Neural progenitor cell (in vitro differentiated cells): ENCODE measurements at regions not wholly inside any gene's neighbourhood (a gene's known extent, or its start where the extent isn't known, plus 50 kb on each side); places are given as distances from the start of the nearest gene placed in this dataset.
A peak's percentile ranks its signal among the peaks of the same experiment; 100 is the strongest.
"Not testable (repeated sequence)": the region's sequence is repeated elsewhere in the genome, so short reads cannot be mapped to it uniquely, and the experiment has no call there.

Experiments used
- DNase-seq: peaks from one replicate; pipeline ENCODE4 v3.0.0-alpha.2; 2016; ENCODE audit warnings: low spot score
- H2AFZ ChIP-seq: fragments of 200-600 bp; sonication (generic); replicated peaks from 2 replicates; pipeline ENCODE4 v1.6.1; 2016; ENCODE audit warnings: antibody characterized with exemption
- H3F3A ChIP-seq: fragments of 200-600 bp; sonication (generic); 2 replicates; pipeline ENCODE4 v1.6.1; 2016; ENCODE audit warnings: antibody characterized with exemption, low read depth
- H3K27ac ChIP-seq: fragments of 200-600 bp; sonication (generic); 2 replicates; pipeline ENCODE4 v1.5.1; 2016; ENCODE audit warnings: mild to moderate bottlenecking
- H3K27me3 ChIP-seq: fragments of 200-600 bp; sonication (generic); 2 replicates; pipeline ENCODE4 v1.6.1; 2016; ENCODE audit warnings: mild to moderate bottlenecking, moderate library complexity
- H3K36me3 ChIP-seq: fragments of 200-600 bp; sonication (generic); 2 replicates; pipeline ENCODE4 v1.5.1; 2016
- H3K4me1 ChIP-seq: fragments of 200-600 bp; sonication (generic); 2 replicates; pipeline ENCODE4 v1.6.1; 2016; ENCODE audit warnings: mixed run types
- H3K4me2 ChIP-seq: fragments of 200-600 bp; sonication (generic); 2 replicates; pipeline ENCODE4 v1.6.1; 2016
- H3K4me3 ChIP-seq: fragments of 200-600 bp; sonication (generic); 2 replicates; pipeline ENCODE4 v1.5.1; 2016
- H3K79me2 ChIP-seq: fragments of 200-600 bp; sonication (generic); 2 replicates; pipeline ENCODE4 v1.6.1; 2016; ENCODE audit warnings: low read depth
- H3K9ac ChIP-seq: fragments of 200-600 bp; sonication (generic); 2 replicates; pipeline ENCODE4 v1.6.1; 2016
- H3K9me3 ChIP-seq: fragments of 200-600 bp; sonication (generic); 2 replicates; pipeline ENCODE4 v1.5.1; 2016; ENCODE audit warnings: low read depth
- H4K20me1 ChIP-seq: fragments of 200-600 bp; sonication (generic); 2 replicates; pipeline ENCODE4 v1.6.1; 2016; ENCODE audit warnings: low read depth
- H3K27ac Mint-ChIP-seq: 3 replicates; pipeline ENCODE4 v1.8.0; 2021; ENCODE audit warnings: mixed read lengths
- H3K27me3 Mint-ChIP-seq: 2 replicates; pipeline ENCODE4 v1.8.0; 2022; ENCODE audit warnings: low read depth, mild to moderate bottlenecking, inconsistent platforms, moderate library complexity, mixed read lengths; ENCODE audit not compliant: insufficient read depth
- H3K36me3 Mint-ChIP-seq: 3 replicates; pipeline ENCODE4 v1.8.0; 2021; ENCODE audit warnings: mixed read lengths
- H3K4me1 Mint-ChIP-seq: 3 replicates; pipeline ENCODE4 v1.8.0; 2021; ENCODE audit warnings: mixed read lengths
- H3K4me3 Mint-ChIP-seq: 3 replicates; pipeline ENCODE4 v1.8.0; 2021; ENCODE audit warnings: mild to moderate bottlenecking, moderate library complexity, mixed read lengths
- H3K9me3 Mint-ChIP-seq: 3 replicates; pipeline ENCODE4 v1.8.0; 2020; ENCODE audit warnings: mixed read lengths

GRCh38 chr7:65141405-65141778 lies 134.9 kb upstream of the ERV3-1 start:
- H3K9ac ChIP-seq, H3K4me3 Mint-ChIP-seq, H3K4me1 ChIP-seq, H3K27me3 Mint-ChIP-seq, H3K36me3 ChIP-seq, H2AFZ ChIP-seq, H3K9me3 Mint-ChIP-seq, H3K27ac Mint-ChIP-seq, H3K79me2 ChIP-seq, H3F3A ChIP-seq, H3K4me1 Mint-ChIP-seq, H3K4me2 ChIP-seq, H3K27ac ChIP-seq, H4K20me1 ChIP-seq, H3K9me3 ChIP-seq, H3K4me3 ChIP-seq, H3K36me3 Mint-ChIP-seq: not testable (repeated sequence)
- DNase-seq, result peak; percentile 1
- H3K27me3 ChIP-seq, result peaks cover 11% of the 10 kb centered on the region

GRCh38 chr7:65140543-65141404 lies 134.3 kb upstream of the ERV3-1 start:
- peaks cover 11% of the 10 kb centered on the region for H3K27me3 ChIP-seq
- H4K20me1 ChIP-seq, H3K36me3 Mint-ChIP-seq, H3K79me2 ChIP-seq, H3F3A ChIP-seq, H3K4me3 ChIP-seq, H3K9me3 ChIP-seq, H3K27ac ChIP-seq, H3K4me3 Mint-ChIP-seq, H3K4me2 ChIP-seq, H3K9me3 Mint-ChIP-seq, H3K36me3 ChIP-seq, H3K27ac Mint-ChIP-seq, H2AFZ ChIP-seq, H3K9ac ChIP-seq, H3K27me3 Mint-ChIP-seq, H3K4me1 ChIP-seq, H3K4me1 Mint-ChIP-seq: not testable (repeated sequence)
- peak; percentile 11 for DNase-seq

GRCh38 chr7:65136850-65137249 lies 130.4 kb upstream of the ERV3-1 start:
- H3K27ac ChIP-seq, H3K4me3 Mint-ChIP-seq, H3K36me3 ChIP-seq, H3K27ac Mint-ChIP-seq, DNase-seq, H3K79me2 ChIP-seq, H4K20me1 ChIP-seq, H3K4me1 ChIP-seq, H3K36me3 Mint-ChIP-seq, H3K9ac ChIP-seq, H3K4me1 Mint-ChIP-seq, H2AFZ ChIP-seq, H3K4me3 ChIP-seq, H3K9me3 Mint-ChIP-seq, H3F3A ChIP-seq, H3K4me2 ChIP-seq, H3K27me3 Mint-ChIP-seq, H3K9me3 ChIP-seq: not testable (repeated sequence)
- H3K27me3 ChIP-seq, result peaks cover 11% of the 10 kb centered on the region

- not testable (repeated sequence) for H3K9me3 Mint-ChIP-seq, H3K4me3 ChIP-seq, DNase-seq, H3K36me3 ChIP-seq, H3K27me3 ChIP-seq, H3K4me3 Mint-ChIP-seq, H3K4me2 ChIP-seq, H3K79me2 ChIP-seq, H3K27ac Mint-ChIP-seq, H3K27me3 Mint-ChIP-seq, H4K20me1 ChIP-seq, H3F3A ChIP-seq, H3K36me3 Mint-ChIP-seq, H3K4me1 ChIP-seq, H3K4me1 Mint-ChIP-seq, H3K9me3 ChIP-seq, H3K9ac ChIP-seq, H2AFZ ChIP-seq, H3K27ac ChIP-seq
These were observed 126.6 kb upstream of the ERV3-1 start for GRCh38 chr7:65133087-65133486.

- not testable (repeated sequence) for H2AFZ ChIP-seq, H3K27me3 ChIP-seq, H3K27me3 Mint-ChIP-seq, H3K4me1 ChIP-seq, H3K27ac ChIP-seq, H3K9ac ChIP-seq, H3K4me1 Mint-ChIP-seq, H3K4me3 Mint-ChIP-seq, H3K36me3 Mint-ChIP-seq, H3K9me3 Mint-ChIP-seq, H3K4me2 ChIP-seq, H3K36me3 ChIP-seq, H3F3A ChIP-seq, H3K9me3 ChIP-seq, DNase-seq, H3K4me3 ChIP-seq, H3K79me2 ChIP-seq, H4K20me1 ChIP-seq, H3K27ac Mint-ChIP-seq
These were observed 125.8 kb upstream of the ERV3-1 start for GRCh38 chr7:65132256-65132655.

GRCh38 chr7:65127364-65127763 lies 120.9 kb upstream of the ERV3-1 start:
- not testable (repeated sequence) for H3K27ac ChIP-seq, H3K4me3 ChIP-seq, H3K9me3 Mint-ChIP-seq, H3K79me2 ChIP-seq, H3K27me3 Mint-ChIP-seq, H2AFZ ChIP-seq, H3K4me2 ChIP-seq, H3K36me3 Mint-ChIP-seq, H3K4me1 Mint-ChIP-seq, DNase-seq, H3K4me1 ChIP-seq, H3K9me3 ChIP-seq, H4K20me1 ChIP-seq, H3F3A ChIP-seq, H3K27ac Mint-ChIP-seq, H3K36me3 ChIP-seq, H3K4me3 Mint-ChIP-seq, H3K9ac ChIP-seq, H3K27me3 ChIP-seq

- H3K4me1 Mint-ChIP-seq, H3K27ac ChIP-seq, H3K9ac ChIP-seq, H3K4me2 ChIP-seq, H3F3A ChIP-seq, H3K27ac Mint-ChIP-seq, H2AFZ ChIP-seq, H3K79me2 ChIP-seq, H3K27me3 Mint-ChIP-seq, H3K4me3 ChIP-seq, H3K9me3 ChIP-seq, H3K4me1 ChIP-seq, H3K36me3 ChIP-seq, H4K20me1 ChIP-seq, H3K4me3 Mint-ChIP-seq, DNase-seq, H3K36me3 Mint-ChIP-seq, H3K9me3 Mint-ChIP-seq: not testable (repeated sequence)
- peaks cover 14% of the 10 kb centered on the region for H3K27me3 ChIP-seq
These were observed 118.1 kb upstream of the ERV3-1 start for GRCh38 chr7:65124600-65124999.

- H3K4me3 Mint-ChIP-seq, H3K27ac Mint-ChIP-seq: not testable (repeated sequence)
These were observed 99.2 kb upstream of the ERV3-1 start for GRCh38 chr7:65105650-65106203.

More at GRCh38 chr7:65105650-65106203, 99.2 kb upstream of the ERV3-1 start:
- H3K27me3 Mint-ChIP-seq, H2AFZ ChIP-seq, H3K27me3 ChIP-seq, H3K4me2 ChIP-seq, H3K27ac ChIP-seq, H3K4me3 ChIP-seq, H3K36me3 ChIP-seq, H3K79me2 ChIP-seq, H3K36me3 Mint-ChIP-seq, H3F3A ChIP-seq, H3K4me1 Mint-ChIP-seq, H3K4me1 ChIP-seq, H3K9me3 Mint-ChIP-seq, H3K9ac ChIP-seq, H4K20me1 ChIP-seq, DNase-seq, H3K9me3 ChIP-seq: not testable (repeated sequence)
